Astrocyte (in vitro differentiated cells and primary cell): ENCODE measurements at regions not wholly inside any gene's neighbourhood (a gene's known extent, or its start where the extent isn't known, plus 50 kb on each side); places are given as distances from the start of the nearest gene placed in this dataset.

Experiments
- DNase-seq: peaks from one replicate; pipeline ENCODE4 v3.0.0-alpha.2; 2010; ENCODE audit warnings: low read depth
- FAIRE-seq: peaks from 2 replicates; lab custom pipeline; 2011; peaks lifted over from hg19 to GRCh38; lab: Jason Lieb, UNC
- H2AFZ ChIP-seq: 2 replicates; pipeline ENCODE4 v1.6.0; 2012; ENCODE audit warnings: low read depth, low read length, inconsistent platforms
- H3K27ac ChIP-seq: 2 replicates; pipeline ENCODE4 v1.5.1; 2011; ENCODE audit warnings: low read depth, low read length, inconsistent platforms
- H3K27me3 ChIP-seq: 2 replicates; pipeline ENCODE4 v1.6.0; 2011; ENCODE audit warnings: low read length, inconsistent platforms; ENCODE audit not compliant: insufficient read depth
- H3K36me3 ChIP-seq: 2 replicates; pipeline ENCODE4 v1.5.1; 2011; ENCODE audit warnings: low read length, inconsistent platforms; ENCODE audit not compliant: insufficient read depth
- H3K4me1 ChIP-seq: 2 replicates; pipeline ENCODE4 v1.5.1; 2011; ENCODE audit warnings: low read length, inconsistent platforms; ENCODE audit not compliant: insufficient read depth
- H3K4me2 ChIP-seq: 2 replicates; pipeline ENCODE4 v1.6.0; 2012; ENCODE audit warnings: low read length, inconsistent platforms
- H3K4me3 ChIP-seq: 2 replicates; pipeline ENCODE4 v1.5.1; 2011; ENCODE audit warnings: low read depth, mild to moderate bottlenecking, low read length, inconsistent platforms; ENCODE audit not compliant: insufficient read depth
- H3K79me2 ChIP-seq: 2 replicates; pipeline ENCODE4 v1.6.0; 2012; ENCODE audit warnings: mild to moderate bottlenecking, low read length, inconsistent platforms; ENCODE audit not compliant: insufficient read depth
- H3K9ac ChIP-seq: 2 replicates; pipeline ENCODE4 v1.6.0; 2012; ENCODE audit warnings: mild to moderate bottlenecking, low read length, inconsistent platforms
- H3K9me3 ChIP-seq: 2 replicates; pipeline ENCODE4 v1.5.1; 2012; ENCODE audit warnings: low read depth, mild to moderate bottlenecking, low read length, inconsistent platforms; ENCODE audit not compliant: insufficient read depth
- H4K20me1 ChIP-seq: 2 replicates; pipeline ENCODE4 v1.6.0; 2012; ENCODE audit warnings: low read length, inconsistent platforms; ENCODE audit not compliant: insufficient read depth
- H3K27ac Mint-ChIP-seq: one replicate; pipeline ENCODE4 v1.8.0; 2021; ENCODE audit warnings: mild to moderate bottlenecking, mixed read lengths; ENCODE audit not compliant: unreplicated experiment
- H3K27me3 Mint-ChIP-seq: one replicate; pipeline ENCODE4 v1.8.0; 2021; ENCODE audit warnings: low read depth, mixed read lengths; ENCODE audit not compliant: unreplicated experiment
- H3K36me3 Mint-ChIP-seq: one replicate; pipeline ENCODE4 v1.8.0; 2021; ENCODE audit warnings: low read depth, mixed read lengths; ENCODE audit not compliant: unreplicated experiment
- H3K4me1 Mint-ChIP-seq: one replicate; pipeline ENCODE4 v1.8.0; 2021; ENCODE audit warnings: low read depth, mixed read lengths; ENCODE audit not compliant: unreplicated experiment
- H3K4me3 Mint-ChIP-seq: one replicate; pipeline ENCODE4 v1.8.0; 2021; ENCODE audit warnings: mild to moderate bottlenecking, moderate library complexity, mixed read lengths; ENCODE audit not compliant: unreplicated experiment
- H3K9me3 Mint-ChIP-seq: one replicate; pipeline ENCODE4 v1.8.0; 2021; ENCODE audit warnings: mild to moderate bottlenecking, mixed read lengths; ENCODE audit not compliant: unreplicated experiment
- CTCF ChIP-seq: IDR thresholded peaks from 2 replicates; pipeline ENCODE4 v1.5.1; 2011; ENCODE audit warnings: low read depth, mild to moderate bottlenecking, inconsistent platforms, low read length, moderate library complexity; ENCODE audit not compliant: insufficient read depth
- EZH2 ChIP-seq: IDR thresholded peaks from 2 replicates; pipeline ENCODE4 v1.6.1; 2012; ENCODE audit warnings: mild to moderate bottlenecking, low read length, inconsistent platforms; ENCODE audit not compliant: insufficient read depth

GRCh38 chr5:13624283-13625074, 320.0 kb downstream of the DNAH5 start:
- H3K79me2 ChIP-seq: no peaks in the 10 kb centered on the region
- TF ChIP-seq CTCF (no peak), EZH2 (no peak)
- Mint-ChIP-seq H3K9me3 (no peaks in the 10 kb centered on the region), H3K4me3 (no peak overlapping the region), H3K27me3 (no peaks in the 10 kb centered on the region), H3K36me3 (no peaks in the 10 kb centered on the region), H3K4me1 (peaks cover 7% of the 10 kb centered on the region), H3K27ac (no peak overlapping the region)
- H3K9me3 ChIP-seq: no peaks in the 10 kb centered on the region
- H4K20me1 ChIP-seq: no peaks in the 10 kb centered on the region
- H2AFZ ChIP-seq: no peak overlapping the region
- no peaks in the 10 kb centered on the region for H3K36me3 ChIP-seq
- H3K4me3 ChIP-seq: no peak overlapping the region
- H3K27ac ChIP-seq: no peak overlapping the region
- FAIRE-seq: no peak
- H3K4me1 ChIP-seq: no peaks in the 10 kb centered on the region
- no peak overlapping the region for H3K9ac ChIP-seq
- no peak for DNase-seq
- H3K27me3 ChIP-seq: no peaks in the 10 kb centered on the region
- H3K4me2 ChIP-seq: no peak overlapping the region

GRCh38 chr5:13613621-13614020, 330.9 kb downstream of the DNAH5 start:
- FAIRE-seq (no peak), DNase-seq (no peak)
- Histone ChIP-seq H3K27ac (no peak overlapping the region), H3K36me3 (no peaks in the 10 kb centered on the region), H4K20me1 (no peaks in the 10 kb centered on the region), H3K9me3 (no peaks in the 10 kb centered on the region), H3K4me2 (no peak overlapping the region), H3K9ac (no peak overlapping the region), H2AFZ (no peak overlapping the region), H3K79me2 (no peaks in the 10 kb centered on the region), H3K4me3 (no peak overlapping the region), H3K27me3 (no peaks in the 10 kb centered on the region), H3K4me1 (no peaks in the 10 kb centered on the region)
- H3K4me1 Mint-ChIP-seq: no peaks in the 10 kb centered on the region
- H3K4me3 Mint-ChIP-seq: no peak overlapping the region
- peaks cover 2% of the 10 kb centered on the region for H3K27me3 Mint-ChIP-seq
- no peaks in the 10 kb centered on the region for H3K36me3 Mint-ChIP-seq
- no peak overlapping the region for H3K27ac Mint-ChIP-seq
- TF ChIP-seq EZH2 (no peak), CTCF (no peak)
- peaks cover 9% of the 10 kb centered on the region for H3K9me3 Mint-ChIP-seq

- Histone ChIP-seq H3K4me1 (no peaks in the 10 kb centered on the region), H3K9ac (no peak overlapping the region), H3K27me3 (no peaks in the 10 kb centered on the region), H2AFZ (no peak overlapping the region), H3K36me3 (no peaks in the 10 kb centered on the region), H3K4me3 (no peak overlapping the region), H3K9me3 (no peaks in the 10 kb centered on the region), H3K79me2 (no peaks in the 10 kb centered on the region), H4K20me1 (no peaks in the 10 kb centered on the region), H3K27ac (no peak overlapping the region), H3K4me2 (no peak overlapping the region)
- H3K36me3 Mint-ChIP-seq: no peaks in the 10 kb centered on the region
- no peaks in the 10 kb centered on the region for H3K4me1 Mint-ChIP-seq
- H3K27me3 Mint-ChIP-seq: peaks cover 2% of the 10 kb centered on the region
- peaks cover 2% of the 10 kb centered on the region for H3K9me3 Mint-ChIP-seq
- DNase-seq: no peak
- no peak for TF ChIP-seq CTCF
- TF ChIP-seq EZH2: no peak
- no peak for FAIRE-seq
- no peak overlapping the region for H3K27ac Mint-ChIP-seq
- no peak overlapping the region for H3K4me3 Mint-ChIP-seq
These were observed 332.9 kb downstream of the DNAH5 start for GRCh38 chr5:13611604-13612003.
